HG03439 (cell line): ENCODE measurements at regions not wholly inside any gene's neighbourhood (a gene's known extent, or its start where the extent isn't known, plus 50 kb on each side); places are given as distances from the start of the nearest gene placed in this dataset.
"Not testable (repeated sequence)": the region's sequence is repeated elsewhere in the genome, so short reads cannot be mapped to it uniquely, and the experiment has no call there.

ENCODE experiments used
- ATAC-seq: cut with Tn5 transposase; IDR thresholded peaks from one replicate; pipeline ENCODE4 v1.9.1; 2021; ENCODE audit warnings: mild to moderate bottlenecking, moderate library complexity; ENCODE audit not compliant: unreplicated experiment

DNA sequence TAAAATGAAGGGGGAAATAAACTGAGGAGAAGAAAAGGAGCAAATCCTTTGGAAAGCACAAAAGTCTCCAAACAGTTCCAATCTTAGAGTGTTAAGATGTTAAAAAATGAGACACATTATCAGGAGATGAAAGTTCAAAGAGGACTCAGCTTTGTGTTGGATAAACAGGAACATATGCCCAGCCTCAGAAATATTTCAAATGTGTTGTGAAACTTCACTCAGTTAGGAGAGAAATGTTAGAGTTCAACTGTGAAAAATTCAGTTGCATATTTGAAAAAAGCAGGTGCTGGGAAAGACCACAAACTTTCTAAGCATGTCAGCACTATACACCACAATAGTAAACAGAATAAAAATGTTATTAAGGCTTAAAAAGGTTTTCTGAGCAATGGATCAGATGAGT, 136.8 kb upstream of the PRKD1 start:
- no peak for ATAC-seq

DNA sequence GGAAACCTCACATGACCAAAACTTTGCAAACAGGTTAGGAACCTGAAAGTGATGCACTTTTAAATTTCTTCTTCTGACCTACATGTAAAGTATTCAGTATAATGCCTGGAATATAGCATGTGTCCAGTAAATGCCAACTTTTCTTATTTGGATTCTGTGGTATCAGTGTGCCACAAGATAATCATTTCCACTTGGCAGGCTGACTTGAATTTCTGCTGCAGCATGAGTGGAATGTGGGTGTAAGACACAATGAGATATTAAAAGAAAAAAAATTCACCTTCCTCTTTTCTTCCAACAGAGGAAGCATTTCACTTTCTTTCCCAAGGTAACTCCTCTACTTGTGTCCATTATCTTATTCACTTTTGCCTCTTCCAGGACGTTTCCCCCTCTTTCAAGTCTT, 141.9 kb upstream of the PRKD1 start:
- ATAC-seq = no peak

DNA sequence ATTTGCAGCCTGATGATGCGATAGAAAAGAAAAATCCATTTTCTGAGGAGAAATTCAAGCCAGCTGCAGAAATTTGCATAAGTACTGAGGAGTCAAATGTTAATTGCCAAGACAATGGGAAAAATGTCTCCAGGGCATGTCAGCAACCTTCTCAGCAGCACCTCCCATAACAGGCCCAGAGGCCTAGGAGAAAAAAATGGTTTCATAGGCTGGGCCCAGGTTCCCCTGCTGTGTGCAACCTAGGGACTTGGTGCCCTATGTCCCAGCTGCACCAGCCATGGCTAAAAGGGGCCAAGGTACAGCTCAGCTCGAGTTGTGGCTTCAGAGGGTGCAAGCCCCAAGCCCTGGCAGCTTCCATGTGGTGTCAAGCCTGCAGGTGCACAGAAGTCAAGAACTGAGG, 144.8 kb upstream of the PRKD1 start:
- ATAC-seq = not testable (repeated sequence)

DNA sequence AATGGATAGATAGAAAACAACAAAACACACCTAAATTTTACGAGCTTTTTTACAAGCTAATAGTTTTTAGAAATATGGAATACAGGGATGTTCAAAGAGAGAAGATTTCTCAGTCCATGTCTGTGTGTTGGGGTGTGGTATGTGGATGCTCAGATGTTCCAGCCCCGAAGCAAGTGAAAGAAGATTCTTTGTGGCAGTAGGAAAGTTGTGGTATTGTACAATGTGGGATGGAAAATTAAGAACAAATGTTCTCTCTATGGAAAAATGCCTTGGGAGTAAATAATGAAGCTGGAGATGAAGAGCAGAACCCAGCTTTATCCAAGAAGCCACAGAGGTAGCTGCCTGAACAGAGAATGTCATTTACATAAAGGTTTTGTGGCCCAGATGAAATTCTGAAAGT, 150.3 kb upstream of the PRKD1 start:
- no peak for ATAC-seq

DNA sequence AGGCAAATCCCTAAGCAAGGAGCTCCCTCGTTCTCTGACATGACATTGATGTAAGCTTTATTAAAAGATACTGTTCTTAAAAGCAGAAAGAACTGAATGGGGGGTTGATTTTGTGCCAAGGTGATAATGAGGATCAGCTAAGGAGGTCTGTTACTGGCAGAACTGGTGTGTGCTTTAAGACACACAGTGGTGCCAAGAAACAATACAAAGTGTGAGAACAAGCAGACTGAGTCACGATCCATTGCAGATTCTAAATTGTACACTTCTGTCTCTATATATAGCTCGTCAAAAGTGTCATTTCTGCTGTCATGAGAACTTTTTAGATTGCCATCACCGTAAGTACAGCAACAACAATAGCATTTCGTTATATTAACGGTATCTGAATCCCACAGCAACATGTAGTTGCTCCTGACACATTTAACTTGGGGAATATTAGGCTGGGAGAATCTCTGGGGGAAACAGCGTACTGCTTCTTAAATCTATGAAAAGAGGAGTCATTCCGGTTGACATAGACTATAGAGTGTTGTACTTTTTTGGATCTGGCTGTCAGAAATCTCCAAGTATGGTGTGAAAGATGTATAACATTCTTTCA, 151.3 kb upstream of the PRKD1 start:
- ATAC-seq = no peak

DNA sequence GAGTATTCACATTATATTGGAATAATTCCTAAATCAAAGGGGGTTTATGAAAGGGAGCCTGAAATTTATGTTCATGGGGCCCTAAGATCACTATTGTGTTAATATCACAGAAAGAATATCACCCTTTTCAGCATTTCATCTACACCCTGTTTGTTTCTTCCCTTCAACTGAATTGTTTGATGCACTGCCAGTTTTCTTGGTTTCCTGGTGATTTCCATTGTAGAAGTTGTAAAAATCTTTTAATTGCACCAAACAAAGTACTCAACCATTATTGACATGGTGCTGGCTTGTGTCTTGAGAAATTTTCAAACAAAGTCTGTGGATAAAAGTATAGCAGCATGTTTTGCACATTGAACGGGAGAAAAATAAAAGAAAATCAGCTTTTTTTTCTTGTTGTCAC, 154.8 kb upstream of the PRKD1 start:
- no peak for ATAC-seq

DNA sequence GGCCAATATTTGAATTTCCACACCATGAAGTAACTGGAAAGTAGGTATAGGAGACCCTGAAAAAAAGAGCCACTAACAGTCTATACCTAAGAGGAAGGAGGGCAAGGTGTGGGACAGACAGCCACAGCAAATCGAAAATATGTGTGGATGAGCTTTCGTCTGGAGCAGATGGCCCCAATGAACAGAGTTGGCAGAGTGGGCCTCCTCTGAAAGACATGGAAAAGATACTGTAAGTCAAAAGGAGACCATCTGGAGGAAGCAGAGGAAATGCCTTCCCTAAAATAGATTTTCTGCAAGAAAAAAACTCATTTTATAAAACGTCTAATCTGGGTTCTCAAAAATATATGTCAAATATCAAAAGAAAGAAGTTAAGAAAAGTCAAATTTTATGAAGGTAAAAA, 157.2 kb upstream of the PRKD1 start:
- ATAC-seq = no peak

DNA sequence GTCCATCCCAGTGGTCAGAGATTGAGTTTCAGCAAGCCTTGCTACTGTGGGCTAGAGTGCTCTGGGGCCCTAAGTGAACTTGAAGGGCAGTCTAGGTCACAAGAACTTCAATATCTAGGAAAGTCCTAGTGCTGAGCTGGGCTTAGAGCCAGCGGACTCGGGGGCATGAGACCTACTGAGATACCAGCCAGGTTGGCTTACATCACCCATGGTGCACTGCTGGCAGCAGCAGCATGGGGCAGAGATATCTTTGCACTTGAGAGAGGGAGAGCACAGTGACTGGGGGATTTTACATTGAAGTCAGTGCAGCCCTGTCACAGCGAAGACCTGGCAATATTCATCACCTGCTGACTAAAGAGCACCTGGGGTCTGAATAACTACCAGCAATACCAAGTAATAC, 158.3 kb upstream of the PRKD1 start:
- no peak for ATAC-seq

DNA sequence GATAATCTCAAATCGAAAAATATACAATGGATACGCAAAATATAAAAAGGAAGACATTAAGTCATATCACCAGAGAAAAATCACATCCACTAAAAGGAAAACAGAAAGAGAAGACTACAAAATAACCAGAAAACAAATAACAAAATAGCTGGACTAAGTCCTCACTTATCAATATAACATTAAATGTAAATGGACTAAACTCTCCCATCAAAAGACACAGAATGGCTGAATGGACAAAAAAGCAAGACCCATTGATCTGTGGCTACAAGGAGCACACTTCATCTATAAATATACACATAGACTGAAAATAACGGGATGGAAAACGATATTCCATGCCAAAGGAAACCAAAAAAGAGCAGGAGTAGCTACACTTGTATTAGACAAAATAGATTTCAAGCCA, 161.0 kb upstream of the PRKD1 start:
- ATAC-seq = no peak

DNA sequence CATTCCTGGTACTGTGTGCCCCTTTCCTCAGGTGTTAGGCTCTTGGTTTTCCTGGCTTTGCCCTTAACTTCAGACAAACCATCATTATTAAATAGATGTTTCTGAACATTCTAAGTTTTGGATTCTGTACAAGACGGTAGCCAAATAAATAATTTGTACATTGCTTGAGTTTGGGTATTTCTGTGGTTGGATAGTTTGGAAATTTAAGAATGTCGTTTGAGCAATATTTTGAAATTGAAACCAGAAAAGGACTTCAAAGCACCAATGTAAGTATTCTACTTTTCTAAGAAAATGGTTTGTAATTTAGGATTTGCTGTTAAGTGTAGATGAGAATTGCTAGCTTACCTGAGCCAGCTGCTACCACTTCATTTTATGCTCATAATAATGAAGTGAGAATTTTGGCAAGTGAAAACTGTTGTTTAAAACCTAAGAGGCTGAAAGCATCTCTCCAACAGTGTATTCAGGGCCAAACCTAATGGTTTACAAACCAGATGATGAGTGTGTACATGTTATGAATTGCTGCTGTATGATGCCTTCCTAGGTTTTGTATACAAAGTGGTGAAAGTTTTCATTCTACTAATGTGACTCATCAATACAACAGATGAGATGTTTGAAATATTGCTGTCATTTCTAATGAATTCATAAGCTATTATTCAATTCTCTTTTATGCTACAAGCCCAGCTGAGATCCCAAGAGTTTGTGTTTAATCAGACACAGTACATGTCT, 181.5 kb upstream of the PRKD1 start:
- no peak for ATAC-seq

DNA sequence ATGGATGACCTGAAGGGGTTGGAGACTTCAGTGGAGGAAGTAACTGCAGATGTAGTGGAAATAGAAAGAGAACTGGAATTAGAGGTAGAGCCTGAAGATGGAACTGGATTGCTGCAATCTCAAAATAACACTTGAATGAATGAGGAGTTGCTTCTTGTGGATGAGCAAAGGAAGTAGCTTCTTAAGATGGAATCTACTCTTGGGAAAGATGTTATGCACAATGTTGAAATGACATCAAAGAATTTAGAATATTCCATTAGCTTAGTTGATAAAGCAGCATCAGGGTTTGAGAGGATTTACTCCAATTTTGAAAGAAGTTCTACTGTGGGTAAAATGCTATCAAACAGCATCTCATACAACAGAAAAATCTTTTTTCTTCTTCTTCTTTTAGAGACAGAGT, 186.4 kb upstream of the PRKD1 start:
- no peak for ATAC-seq

DNA sequence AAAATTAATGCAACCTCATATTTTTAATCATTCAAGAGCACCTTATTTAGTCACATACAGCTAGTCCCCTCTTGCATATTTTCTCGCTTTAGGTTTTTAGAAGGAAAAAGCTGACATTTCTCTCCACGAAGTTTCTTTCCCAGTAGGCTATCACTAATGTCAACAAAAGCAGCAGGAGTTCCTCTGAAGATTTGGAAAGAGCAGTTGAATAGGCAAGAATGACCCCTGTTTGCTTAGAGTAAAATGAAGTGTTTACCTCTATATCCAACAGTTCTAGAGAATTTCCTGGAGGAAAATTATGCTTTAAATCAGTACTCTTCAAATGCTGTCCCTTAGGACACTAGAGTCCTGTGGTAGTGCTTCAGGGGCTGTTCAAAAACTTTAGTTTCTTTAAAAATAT, 188.1 kb upstream of the PRKD1 start:
- no peak for ATAC-seq

DNA sequence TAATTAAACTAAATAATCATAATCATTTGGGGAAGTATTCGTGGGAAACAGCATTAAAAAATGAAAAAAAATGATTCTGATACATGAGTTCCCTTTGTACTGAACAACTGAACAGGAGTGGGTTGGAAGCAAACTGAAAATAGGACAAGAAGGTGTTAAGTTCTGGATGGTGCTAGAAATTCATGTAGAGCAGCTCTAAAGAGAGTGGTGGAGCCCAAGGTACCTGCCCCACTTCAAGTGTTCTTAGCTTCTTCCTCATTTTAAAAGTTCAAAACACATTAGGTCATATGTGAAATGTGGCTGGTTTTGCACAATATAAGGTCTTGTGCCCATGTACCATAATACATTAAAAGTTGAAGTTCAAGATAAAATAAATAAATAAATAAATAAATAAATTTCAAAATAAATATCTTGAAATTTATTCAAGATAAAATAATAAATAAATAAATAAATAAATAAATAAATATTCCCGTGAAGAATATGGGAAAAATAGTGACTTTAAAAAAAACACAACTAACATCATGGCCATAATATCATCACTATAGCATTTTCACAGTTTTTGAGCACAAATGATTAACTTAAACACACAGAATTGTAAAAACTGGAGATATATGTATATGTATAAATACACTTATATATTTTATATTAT, 191.5 kb upstream of the PRKD1 start:
- no peak for ATAC-seq

DNA sequence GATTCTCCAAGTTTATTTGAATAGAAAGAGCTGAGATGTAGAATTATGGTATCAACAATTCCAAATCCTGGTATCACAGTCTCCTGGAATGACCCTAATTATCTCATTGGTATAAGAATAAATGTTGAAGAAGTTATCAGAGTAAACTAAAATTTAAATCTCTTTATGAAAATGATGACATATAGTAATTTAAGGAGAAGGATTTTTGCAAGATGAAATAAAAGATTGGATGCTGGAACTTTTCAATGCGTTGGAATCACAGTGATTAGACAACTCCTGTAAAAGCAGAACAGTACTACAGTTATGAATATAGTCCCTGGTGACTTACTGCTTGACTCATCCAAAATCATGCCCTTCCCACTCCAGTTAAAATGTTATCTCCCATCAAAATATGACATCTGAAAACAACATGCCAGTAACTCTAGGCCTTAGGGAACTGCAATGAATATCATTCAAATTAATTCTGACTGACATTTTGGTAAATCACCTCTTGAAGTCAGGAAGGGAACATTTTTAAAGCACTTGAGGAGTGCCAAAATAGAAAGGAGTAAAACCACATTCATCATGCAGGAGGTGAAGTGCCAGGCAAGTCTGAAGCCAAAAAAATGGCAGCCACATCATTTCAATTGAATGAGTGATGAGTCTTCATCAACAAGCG, 197.8 kb upstream of the PRKD1 start:
- no peak for ATAC-seq

DNA sequence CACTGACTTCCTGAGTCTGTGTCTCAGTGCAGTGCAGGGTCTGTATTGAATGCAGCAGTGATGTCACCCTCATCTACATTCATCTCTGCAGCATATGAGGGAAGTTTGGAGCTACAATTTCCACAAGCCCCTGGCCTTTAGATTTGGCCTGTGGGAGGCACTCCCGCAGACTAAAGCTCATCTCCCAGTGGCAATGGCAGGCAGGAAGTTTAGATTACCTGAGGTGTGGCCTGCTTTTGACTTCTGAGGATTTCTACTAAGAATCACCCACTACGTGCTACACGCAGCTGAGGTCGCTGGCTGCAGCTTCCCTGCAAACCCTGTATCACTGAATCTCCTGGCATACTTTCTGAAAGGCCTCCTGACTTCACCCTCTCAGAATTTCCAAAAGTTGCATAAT, 202.2 kb upstream of the PRKD1 start:
- no peak for ATAC-seq

DNA sequence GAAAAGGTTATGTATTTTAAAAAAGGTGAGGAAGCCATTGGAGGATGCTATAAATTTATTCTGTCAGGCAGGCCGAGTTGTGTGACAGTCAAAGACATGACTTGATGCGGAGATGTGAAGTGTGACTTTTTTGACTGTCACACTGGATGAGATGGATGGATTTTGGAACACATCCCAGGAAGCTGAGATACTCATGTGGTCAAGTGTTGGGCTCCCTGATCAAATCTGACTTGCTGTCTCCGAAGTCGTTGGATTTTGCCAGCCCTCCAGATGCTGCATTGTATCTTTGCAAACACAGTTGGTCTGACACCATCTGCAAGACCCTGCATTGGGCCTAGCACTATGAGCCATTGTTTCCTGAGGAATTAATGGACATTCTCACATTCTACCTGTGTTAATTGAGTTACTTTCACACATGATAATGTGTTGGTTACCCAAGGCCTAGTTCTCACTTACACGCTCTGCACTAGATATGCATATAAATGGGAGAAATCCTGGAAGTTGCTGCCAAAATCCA, 204.0 kb upstream of the PRKD1 start:
- no peak for ATAC-seq

DNA sequence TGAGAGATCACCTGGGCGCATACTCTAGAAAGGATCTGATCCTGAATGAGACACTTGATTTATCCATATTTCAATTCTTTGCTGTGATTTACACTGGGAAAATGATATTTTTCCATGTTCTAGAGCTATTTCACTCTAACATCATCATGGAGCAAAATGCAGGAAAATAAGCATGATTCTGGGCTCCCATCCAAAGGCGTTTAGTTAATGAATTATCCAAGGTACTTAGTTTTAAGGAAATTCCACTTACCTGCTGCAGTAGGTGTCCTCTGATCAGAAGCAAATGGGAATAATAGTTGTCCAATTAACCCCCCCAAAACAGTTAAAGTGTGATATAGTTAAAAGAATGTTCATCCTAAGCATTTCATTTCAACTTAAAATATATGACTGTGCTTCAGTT, 204.5 kb upstream of the PRKD1 start:
- no peak for ATAC-seq

DNA sequence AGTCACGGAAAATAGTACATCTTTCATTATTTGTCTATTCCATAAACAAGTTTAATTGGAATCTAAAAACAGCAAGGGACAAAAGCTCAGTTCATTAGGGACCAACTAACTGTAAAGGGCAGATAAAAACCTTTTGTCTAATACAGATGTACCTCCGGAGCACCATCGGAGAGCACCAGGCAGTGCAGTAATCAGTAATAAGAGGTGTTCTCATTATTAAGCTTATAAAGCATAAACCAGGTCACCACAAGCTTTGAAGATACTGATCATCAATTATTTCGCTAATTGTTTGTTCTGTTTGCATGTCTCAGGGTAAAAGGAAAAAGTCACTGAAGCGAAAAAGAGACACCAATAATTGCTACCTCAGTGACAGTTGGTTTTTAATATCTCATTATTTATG, 207.3 kb upstream of the PRKD1 start:
- no peak for ATAC-seq

DNA sequence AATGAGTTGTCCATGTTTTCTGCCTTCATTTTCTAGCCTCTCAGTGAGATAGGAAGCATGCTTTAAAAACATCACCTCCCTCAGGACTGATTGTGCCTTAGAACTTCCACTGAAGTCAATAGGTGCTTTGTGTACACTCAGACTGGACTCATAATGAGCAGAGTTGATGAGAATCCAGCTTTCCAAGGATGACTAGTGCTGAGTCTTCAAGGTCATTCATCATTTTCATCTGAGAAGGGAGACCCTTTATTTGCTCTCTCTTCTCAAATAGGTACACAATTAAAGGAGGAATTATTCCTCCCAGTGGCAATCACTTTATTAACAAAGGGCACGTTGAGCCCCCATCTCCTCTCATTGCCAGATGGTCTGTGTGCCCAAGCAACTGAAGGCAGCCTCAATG, 210.9 kb upstream of the PRKD1 start:
- ATAC-seq = no peak

DNA sequence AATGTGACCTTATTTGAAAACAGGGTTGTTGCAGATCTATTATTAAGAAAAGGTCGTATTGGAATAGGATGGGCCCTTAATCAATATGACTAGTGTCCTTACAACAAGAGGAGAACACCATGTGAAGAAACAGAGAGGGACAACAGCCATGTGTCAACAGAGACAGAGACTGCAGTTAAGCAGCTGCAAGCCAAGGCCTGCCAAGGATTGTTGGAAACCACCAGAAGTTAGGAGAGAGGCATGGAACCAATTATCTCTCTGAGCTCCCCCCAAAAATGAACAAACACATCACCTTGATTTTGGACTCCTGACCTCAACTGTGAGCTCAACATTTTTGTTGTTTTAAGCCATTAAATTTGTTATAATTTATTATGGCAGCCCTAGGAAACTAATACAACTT, 214.6 kb upstream of the PRKD1 start:
- no peak for ATAC-seq

DNA sequence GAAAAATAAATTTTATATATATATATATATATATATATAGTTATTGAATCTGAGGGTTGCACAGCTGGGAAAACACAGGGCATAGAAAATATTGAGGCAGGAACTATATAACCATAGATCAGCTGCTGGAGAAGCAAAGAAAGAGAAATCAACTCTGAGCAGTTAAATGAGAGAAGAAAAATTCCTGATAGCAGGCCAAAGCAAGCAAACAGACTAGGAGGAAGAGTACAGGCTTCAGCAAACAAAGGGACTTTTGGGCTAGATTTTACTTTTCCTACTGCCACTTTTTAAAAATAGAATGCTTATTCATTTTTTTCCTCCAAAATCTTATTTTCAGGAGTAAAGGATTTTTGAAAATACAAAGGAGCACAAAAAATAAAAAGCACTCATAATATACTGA, 216.0 kb upstream of the PRKD1 start:
- ATAC-seq = no peak

DNA sequence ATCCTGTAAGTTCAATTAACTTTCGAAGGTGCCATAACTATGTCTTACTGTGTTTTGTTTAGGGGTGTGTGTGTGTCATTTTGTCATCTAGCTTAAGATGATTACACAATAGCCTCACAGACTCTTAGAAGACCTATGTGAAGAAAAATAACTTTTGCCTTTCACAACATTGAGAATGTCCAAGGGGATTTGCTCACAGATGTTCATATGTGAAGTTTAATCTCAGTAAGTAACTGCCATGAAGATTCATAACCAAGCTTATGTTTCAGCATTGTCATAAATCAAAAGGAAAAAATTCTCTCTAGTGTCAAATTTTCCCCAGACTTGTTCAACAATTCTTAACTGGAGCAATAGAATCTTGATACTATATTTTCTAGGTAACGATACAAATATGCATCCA, 226.1 kb upstream of the PRKD1 start:
- no peak for ATAC-seq
